Hepatocyte (in vitro differentiated cells): ENCODE measurements at regions not wholly inside any gene's neighbourhood (a gene's known extent, or its start where the extent isn't known, plus 50 kb on each side); places are given as distances from the start of the nearest gene placed in this dataset.

Experiments used
- CTCF ChIP-seq: fragments of 200-600 bp; sonication (generic); IDR thresholded peaks from 2 replicates; pipeline ENCODE4 v1.5.1; 2016; ENCODE audit warnings: antibody characterized with exemption, mild to moderate bottlenecking; ENCODE audit not compliant: poor library complexity
- EZH2 ChIP-seq: fragments of 200-600 bp; sonication (generic); IDR thresholded peaks from 2 replicates; pipeline ENCODE4 v1.6.1; 2016; ENCODE audit warnings: antibody characterized with exemption, mild to moderate bottlenecking, borderline replicate concordance

GRCh38 chr3:148599481-148599880 lies 98.2 kb upstream of the AGTR1 start:
- no peak for TF ChIP-seq CTCF
- TF ChIP-seq EZH2, result no peak
